Gastroesophageal sphincter (tissue), 4 donors: ENCODE measurements at regions not wholly inside any gene's neighbourhood (a gene's known extent, or its start where the extent isn't known, plus 50 kb on each side); places are given as distances from the start of the nearest gene placed in this dataset.
"Not testable (repeated sequence)": the region's sequence is repeated elsewhere in the genome, so short reads cannot be mapped to it uniquely, and the experiment has no call there.

ENCODE experiments used
- ATAC-seq: fragments of 150-250 bp; one replicate; pipeline ENCODE4 v1.9.1; 2016; ENCODE audit warnings: mild to moderate bottlenecking, moderate library complexity
- H3K27ac ChIP-seq, 4 donors: fragments of 200-600 bp; sonication (generic) in 3 of 4; 1 replicate in 3 of 4; 2 replicates in 1 of 4; pipeline ENCODE4 v1.5.1; 2016 to 2019
- H3K27me3 ChIP-seq: fragments of 200-600 bp; sonication (generic); one replicate; pipeline ENCODE4 v1.5.1; 2019
- H3K36me3 ChIP-seq, 2 donors: fragments of 200-600 bp; sonication (generic); one replicate each; pipeline ENCODE4 v1.5.1; 2019; ENCODE audit warnings: control low read depth in 1 of 2
- H3K4me1 ChIP-seq, 3 donors: fragments of 200-600 bp; sonication (generic); 1 replicate in 2 of 3; 2 replicates in 1 of 3; pipeline ENCODE4 v1.5.1; 2016 to 2019; ENCODE audit warnings: control low read depth in 2 of 3
- H3K4me3 ChIP-seq, 2 donors: fragments of 200-600 bp; sonication (generic); one replicate each; pipeline ENCODE4 v1.5.1; 2019; ENCODE audit warnings: mild to moderate bottlenecking in 1 of 2, moderate library complexity in 1 of 2
- H3K9me3 ChIP-seq, 3 donors: fragments of 200-600 bp; sonication (generic); one replicate each; pipeline ENCODE4 v1.5.1; 2017 to 2019; ENCODE audit warnings: control low read depth in 2 of 3
- EP300 ChIP-seq: sonication (generic); formaldehyde crosslinking; IDR thresholded peaks from one replicate; pipeline ENCODE4 v1.6.1; 2017; ENCODE audit warnings: antibody characterized with exemption, mild to moderate bottlenecking
- POLR2A ChIP-seq, 2 donors: fragments of 450-650 bp; IDR thresholded peaks; one replicate each; pipeline ENCODE4 v1.6.1; 2017; ENCODE audit warnings: antibody characterized with exemption in 2 of 2, mild to moderate bottlenecking in 2 of 2, moderate library complexity in 1 of 2
- POLR2AphosphoS5 ChIP-seq: sonication (generic); formaldehyde crosslinking; IDR thresholded peaks from one replicate; pipeline ENCODE4 v1.6.1; 2017; ENCODE audit warnings: antibody characterized with exemption
- WGBS, 2 donors: methylation state at CpG; one replicate each; pipeline ENCODE4 v1.1.5; 2018; ENCODE audit warnings: low coverage in 1 of 2; 5-methylcytosine and 5-hydroxymethylcytosine counted together
- TF ChIP-seq, protein P1 (sequence below), 4 experiments: fragments of 200-600 bp in 2 of 4; fragments of 450-650 bp in 2 of 4; sonication (generic) in 1 of 4; IDR thresholded peaks; one replicate each; pipeline ENCODE4 v1.5.1; 2017 to 2019; ENCODE audit warnings: antibody characterized with exemption in 4 of 4, mild to moderate bottlenecking in 2 of 4, moderate library complexity in 2 of 4

DNA sequence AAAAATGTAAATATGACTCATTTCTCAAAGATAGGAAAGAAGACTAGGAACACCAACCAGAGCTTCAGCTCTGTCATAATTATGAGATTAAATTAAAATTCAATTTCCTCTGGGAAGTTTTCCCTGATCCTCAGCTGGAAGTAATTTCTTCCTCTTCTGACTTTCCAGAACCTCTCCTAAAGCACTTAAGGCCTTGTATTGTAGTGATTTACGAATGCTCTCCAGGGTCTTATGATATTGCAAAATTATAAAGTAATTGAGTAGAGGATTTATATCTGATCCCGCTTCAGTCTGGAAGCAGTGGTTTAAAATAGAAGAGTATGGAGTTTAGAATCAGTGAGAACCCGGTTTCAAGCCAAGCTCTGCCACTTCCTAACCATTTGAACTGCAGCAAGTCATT is 279.8 kb downstream of the ZPLD1 start:
- Histone ChIP-seq H3K9me3 (no peaks in the 10 kb centered on the region), H3K4me1 (no peaks in the 10 kb centered on the region), H3K27ac (no peak overlapping the region), H3K36me3 (no peaks in the 10 kb centered on the region), H3K4me3 (no peak overlapping the region), H3K27me3 (no peaks in the 10 kb centered on the region)
- ATAC-seq = no peak
- WGBS, 2 donors = 42 to 51% methylated on average over 3 of the region's 3 CpGs
- TF ChIP-seq, protein P1, sequence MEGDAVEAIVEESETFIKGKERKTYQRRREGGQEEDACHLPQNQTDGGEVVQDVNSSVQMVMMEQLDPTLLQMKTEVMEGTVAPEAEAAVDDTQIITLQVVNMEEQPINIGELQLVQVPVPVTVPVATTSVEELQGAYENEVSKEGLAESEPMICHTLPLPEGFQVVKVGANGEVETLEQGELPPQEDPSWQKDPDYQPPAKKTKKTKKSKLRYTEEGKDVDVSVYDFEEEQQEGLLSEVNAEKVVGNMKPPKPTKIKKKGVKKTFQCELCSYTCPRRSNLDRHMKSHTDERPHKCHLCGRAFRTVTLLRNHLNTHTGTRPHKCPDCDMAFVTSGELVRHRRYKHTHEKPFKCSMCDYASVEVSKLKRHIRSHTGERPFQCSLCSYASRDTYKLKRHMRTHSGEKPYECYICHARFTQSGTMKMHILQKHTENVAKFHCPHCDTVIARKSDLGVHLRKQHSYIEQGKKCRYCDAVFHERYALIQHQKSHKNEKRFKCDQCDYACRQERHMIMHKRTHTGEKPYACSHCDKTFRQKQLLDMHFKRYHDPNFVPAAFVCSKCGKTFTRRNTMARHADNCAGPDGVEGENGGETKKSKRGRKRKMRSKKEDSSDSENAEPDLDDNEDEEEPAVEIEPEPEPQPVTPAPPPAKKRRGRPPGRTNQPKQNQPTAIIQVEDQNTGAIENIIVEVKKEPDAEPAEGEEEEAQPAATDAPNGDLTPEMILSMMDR (IDR thresholded peaks at IDR 0.05) = no peak
- no peak for TF ChIP-seq POLR2A (IDR thresholded peaks at IDR 0.05)

DNA sequence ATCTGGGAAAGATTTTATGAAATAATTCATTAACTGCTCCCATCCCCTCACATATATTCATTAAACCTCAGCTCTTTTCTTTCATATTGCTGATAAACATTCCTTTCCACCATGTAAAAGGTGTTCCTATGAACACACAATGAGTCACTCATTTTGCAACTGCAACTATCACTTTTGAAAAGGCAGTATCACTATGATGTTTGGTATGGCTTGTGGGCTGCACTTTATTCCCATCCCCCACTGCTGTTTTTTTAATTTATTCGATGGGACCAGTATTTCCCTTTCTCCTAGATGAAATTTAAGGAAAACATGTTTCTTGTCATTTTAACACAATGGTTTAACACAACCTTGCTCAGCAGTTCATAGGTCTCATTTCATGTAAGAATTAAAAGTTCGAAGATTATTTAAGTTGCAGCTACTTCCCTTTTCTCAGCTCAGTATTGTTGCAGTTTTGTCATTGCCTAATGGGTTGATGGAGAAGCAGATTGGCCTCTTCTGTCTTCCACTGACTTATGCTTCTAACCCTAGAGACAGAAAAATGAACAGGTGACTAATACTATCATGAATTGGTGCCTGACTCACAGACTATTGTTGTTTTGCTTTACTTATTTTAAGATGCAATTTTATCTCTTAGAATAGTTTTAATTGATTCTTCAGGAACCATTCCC is 280.3 kb downstream of the ZPLD1 start:
- Histone ChIP-seq H3K9me3 (no peaks in the 10 kb centered on the region), H3K4me3 (no peak overlapping the region), H3K27me3 (no peaks in the 10 kb centered on the region), H3K4me1 (no peaks in the 10 kb centered on the region), H3K27ac (no peak overlapping the region), H3K36me3 (no peaks in the 10 kb centered on the region)
- WGBS, 2 donors = 66 to 96% methylated on average over 2 of the region's 2 CpGs
- TF ChIP-seq, protein P1 (IDR thresholded peaks at IDR 0.05) = no peak
- TF ChIP-seq EP300 = no peak
- TF ChIP-seq POLR2A (IDR thresholded peaks at IDR 0.05) = no peak
- no peak for ATAC-seq

DNA sequence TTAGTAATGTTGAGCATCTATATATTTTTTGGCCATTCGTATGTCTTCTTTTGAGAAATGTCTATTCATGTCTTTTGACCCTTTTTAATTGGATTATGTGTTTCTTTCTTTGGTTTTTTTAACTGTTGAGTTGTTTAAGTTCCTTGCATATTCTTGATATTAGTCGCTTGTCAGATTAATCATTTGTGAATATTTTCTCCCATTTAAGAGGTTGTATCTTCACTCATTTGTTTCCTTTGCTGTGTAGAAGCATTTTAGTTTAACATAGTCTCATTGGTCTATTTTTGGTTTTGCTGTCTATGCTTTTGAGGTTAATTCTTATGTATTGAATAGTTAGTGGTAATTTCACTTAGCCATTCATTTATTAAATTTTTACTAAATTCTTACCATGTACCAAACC is 283.8 kb downstream of the ZPLD1 start:
- no peak for TF ChIP-seq EP300
- no peak for TF ChIP-seq POLR2AphosphoS5
- no peak for TF ChIP-seq POLR2A (IDR thresholded peaks at IDR 0.05)
- TF ChIP-seq, protein P1 (IDR thresholded peaks at IDR 0.05) = no peak
- Histone ChIP-seq H3K4me1 (no peaks in the 10 kb centered on the region), H3K9me3 (no peaks in the 10 kb centered on the region), H3K27me3 (no peaks in the 10 kb centered on the region), H3K36me3 (no peaks in the 10 kb centered on the region), H3K4me3 (no peak overlapping the region), H3K27ac (no peak overlapping the region)
- WGBS, 2 donors = 79 to 80% methylated on average over 2 of the region's 2 CpGs
- ATAC-seq = no peak

DNA sequence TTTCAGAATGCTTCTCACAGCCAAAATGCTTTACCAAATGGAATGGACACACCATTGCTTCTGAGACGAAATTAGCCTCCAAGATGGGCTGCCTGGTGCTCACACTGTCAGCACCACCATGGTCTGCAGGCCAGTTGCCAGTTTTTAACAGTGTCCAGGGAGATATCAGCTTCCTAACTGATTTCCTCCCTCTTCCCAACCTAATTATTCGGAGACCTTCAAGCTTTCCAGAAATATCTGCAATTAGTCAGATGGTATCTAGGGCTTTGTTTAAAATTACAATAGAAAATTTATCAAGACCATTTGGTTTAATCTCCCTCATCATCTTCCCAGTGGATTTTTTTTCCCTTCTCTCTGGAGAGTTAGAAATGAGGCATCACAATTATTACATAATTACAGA is 287.5 kb downstream of the ZPLD1 start:
- 35 to 63% methylated on average over 2 of the region's 2 CpGs for WGBS, 2 donors
- no peak for ATAC-seq
- no peak overlapping the region for H3K4me3 ChIP-seq

DNA sequence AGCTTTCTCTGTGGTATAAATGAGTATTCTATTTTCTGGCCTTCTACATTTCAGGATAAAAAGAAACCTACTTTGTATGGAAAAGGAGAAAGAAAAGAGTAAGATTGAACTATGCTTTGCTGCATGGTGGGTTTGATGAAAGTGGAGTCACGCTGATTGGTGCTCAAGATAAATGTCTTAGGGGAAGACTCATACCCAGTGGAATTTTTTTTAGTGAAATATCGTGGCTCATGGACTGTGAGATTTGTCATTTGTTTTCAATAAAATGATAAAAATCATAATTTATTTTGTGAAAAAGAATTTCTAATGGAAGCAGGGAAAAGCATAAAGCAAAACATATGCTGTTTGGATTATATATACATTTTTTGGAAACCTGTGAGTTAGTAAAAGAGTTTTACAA is 292.5 kb downstream of the ZPLD1 start:
- ATAC-seq = no peak

More for the DNA sequence above, 287.5 kb downstream of the ZPLD1 start:
- H3K4me1 ChIP-seq = no peaks in the 10 kb centered on the region
- no peaks in the 10 kb centered on the region for H3K36me3 ChIP-seq
- TF ChIP-seq POLR2A (IDR thresholded peaks at IDR 0.05) (no peak), POLR2AphosphoS5 (no peak), EP300 (no peak)
- TF ChIP-seq, protein P1 (IDR thresholded peaks at IDR 0.05) = no peak
- no peak overlapping the region for H3K27ac ChIP-seq
- no peaks in the 10 kb centered on the region for H3K27me3 ChIP-seq
- no peaks in the 10 kb centered on the region for H3K9me3 ChIP-seq

DNA sequence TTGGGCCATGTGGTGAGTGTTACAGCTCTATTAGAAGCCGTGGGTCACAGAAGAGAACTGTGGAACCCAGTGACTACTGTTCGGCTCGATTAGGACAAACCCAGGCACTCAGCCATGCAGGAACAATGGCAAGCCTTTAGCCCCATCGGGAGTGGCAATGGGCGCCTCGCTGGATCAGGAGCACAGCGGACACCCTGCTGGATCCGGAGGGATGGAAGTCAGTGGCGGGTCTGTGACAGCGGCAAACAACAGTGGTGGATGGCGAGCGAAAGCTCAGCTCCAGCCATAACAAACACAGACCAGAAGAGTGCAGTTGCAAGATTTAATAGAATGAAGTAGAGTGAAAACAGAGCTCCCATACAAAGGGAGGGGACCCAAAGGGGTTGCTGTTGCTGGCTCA is 297.8 kb downstream of the ZPLD1 start:
- H3K36me3 ChIP-seq, H3K4me3 ChIP-seq, H3K27me3 ChIP-seq, H3K27ac ChIP-seq, ATAC-seq, H3K9me3 ChIP-seq: not testable (repeated sequence)
- peaks cover 0 to 14% (median 5%) of the 10 kb centered on the region in 3 donors for H3K4me1 ChIP-seq
- WGBS, 2 donors = 97 to 100% methylated on average over 1 to 5 of the region's 12 CpGs

More for the DNA sequence above, 292.5 kb downstream of the ZPLD1 start:
- H3K27me3 ChIP-seq = no peaks in the 10 kb centered on the region
- H3K36me3 ChIP-seq = no peaks in the 10 kb centered on the region
- H3K9me3 ChIP-seq = no peaks in the 10 kb centered on the region
- 59 to 73% methylated on average over 2 of the region's 2 CpGs for WGBS, 2 donors
- TF ChIP-seq POLR2AphosphoS5 = no peak
- TF ChIP-seq, protein P1 (IDR thresholded peaks at IDR 0.05) = no peak
- no peak for TF ChIP-seq POLR2A (IDR thresholded peaks at IDR 0.05)
- TF ChIP-seq EP300 = no peak
- H3K4me1 ChIP-seq = no peaks in the 10 kb centered on the region
- no peak overlapping the region for H3K27ac ChIP-seq
- H3K4me3 ChIP-seq = no peak overlapping the region
